ENCODE measurements at regions not wholly inside any gene's neighbourhood (a gene's known extent, or its start where the extent isn't known, plus 50 kb on each side); places are given as distances from the start of the nearest gene placed in this dataset.

DNA sequence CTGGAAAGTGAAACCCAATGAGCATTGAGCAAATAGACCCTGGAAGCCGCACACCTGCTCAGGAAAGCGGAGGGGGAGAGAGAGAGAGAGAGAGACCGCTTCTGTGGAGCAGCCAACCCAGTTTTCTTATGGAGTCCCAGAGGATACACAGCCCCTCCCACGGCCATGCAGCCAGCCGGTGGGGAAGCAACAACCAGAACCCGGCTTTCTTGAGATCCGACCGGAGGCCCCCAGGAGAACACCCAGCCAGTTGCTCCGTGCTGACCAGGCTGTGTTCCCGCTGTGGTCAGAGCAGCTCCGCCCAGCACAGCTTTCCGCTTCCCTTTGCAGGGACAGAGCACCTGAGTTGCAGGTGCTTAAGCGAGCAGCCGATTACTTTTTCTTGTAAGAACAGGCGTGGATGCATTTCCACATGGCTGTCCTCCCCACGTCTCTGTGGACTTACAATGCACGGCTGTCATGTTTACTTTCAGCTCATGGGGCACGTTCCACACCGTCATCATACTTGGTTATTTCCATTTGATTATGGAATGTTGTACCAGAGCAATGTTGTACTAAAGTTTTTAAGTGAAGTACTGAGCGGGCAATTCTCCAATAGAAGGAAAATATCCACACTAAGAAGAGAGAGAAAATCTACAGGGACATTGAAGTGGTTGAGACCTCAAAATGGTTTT, 381.9 kb downstream of the THBS2 start:
- no peaks in the 10 kb centered on the region for H3K9me3 ChIP-seq (ENCODE audit: control insufficient read depth, low read length, poor library complexity, severe bottlenecking)
- DNase-seq: no peak
- Mint-ChIP-seq H3K4me1 (peaks cover 7% of the 10 kb centered on the region), H3K27ac (no peak overlapping the region), H3K36me3 (ENCODE audit: low read depth) (peaks cover 2% of the 10 kb centered on the region), H3K27me3 (peaks cover 36% of the 10 kb centered on the region), H3K4me3 (no peak overlapping the region)
- no peak for ATAC-seq

DNA sequence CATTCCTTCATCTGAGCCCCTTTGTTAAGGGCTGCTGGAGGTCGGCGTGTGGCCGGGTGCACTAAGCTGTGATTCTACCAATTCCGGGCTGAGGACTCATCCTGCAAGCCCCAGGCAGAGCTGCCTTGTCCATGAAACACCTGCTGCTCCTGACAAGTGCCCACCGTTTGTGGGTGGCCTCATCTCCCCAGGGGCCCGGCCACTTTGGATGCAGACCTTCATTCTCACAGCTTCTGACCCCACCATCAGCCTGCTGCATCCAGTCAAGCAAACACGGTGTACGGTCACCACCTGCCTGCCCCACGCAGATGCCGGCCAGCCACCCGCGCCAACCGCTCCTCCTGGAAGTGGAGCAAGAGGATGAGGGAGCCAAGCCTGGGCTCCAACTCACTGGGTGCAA, 382.7 kb downstream of the THBS2 start:
- Mint-ChIP-seq H3K36me3 (ENCODE audit: low read depth) (peaks cover 2% of the 10 kb centered on the region), H3K4me1 (peaks cover 7% of the 10 kb centered on the region), H3K27me3 (peaks cover 36% of the 10 kb centered on the region), H3K27ac (no peak overlapping the region), H3K4me3 (no peak overlapping the region)
- H3K9me3 ChIP-seq (ENCODE audit: control insufficient read depth, low read length, poor library complexity, severe bottlenecking): no peaks in the 10 kb centered on the region
- no peak for ATAC-seq
- DNase-seq: no peak

DNA sequence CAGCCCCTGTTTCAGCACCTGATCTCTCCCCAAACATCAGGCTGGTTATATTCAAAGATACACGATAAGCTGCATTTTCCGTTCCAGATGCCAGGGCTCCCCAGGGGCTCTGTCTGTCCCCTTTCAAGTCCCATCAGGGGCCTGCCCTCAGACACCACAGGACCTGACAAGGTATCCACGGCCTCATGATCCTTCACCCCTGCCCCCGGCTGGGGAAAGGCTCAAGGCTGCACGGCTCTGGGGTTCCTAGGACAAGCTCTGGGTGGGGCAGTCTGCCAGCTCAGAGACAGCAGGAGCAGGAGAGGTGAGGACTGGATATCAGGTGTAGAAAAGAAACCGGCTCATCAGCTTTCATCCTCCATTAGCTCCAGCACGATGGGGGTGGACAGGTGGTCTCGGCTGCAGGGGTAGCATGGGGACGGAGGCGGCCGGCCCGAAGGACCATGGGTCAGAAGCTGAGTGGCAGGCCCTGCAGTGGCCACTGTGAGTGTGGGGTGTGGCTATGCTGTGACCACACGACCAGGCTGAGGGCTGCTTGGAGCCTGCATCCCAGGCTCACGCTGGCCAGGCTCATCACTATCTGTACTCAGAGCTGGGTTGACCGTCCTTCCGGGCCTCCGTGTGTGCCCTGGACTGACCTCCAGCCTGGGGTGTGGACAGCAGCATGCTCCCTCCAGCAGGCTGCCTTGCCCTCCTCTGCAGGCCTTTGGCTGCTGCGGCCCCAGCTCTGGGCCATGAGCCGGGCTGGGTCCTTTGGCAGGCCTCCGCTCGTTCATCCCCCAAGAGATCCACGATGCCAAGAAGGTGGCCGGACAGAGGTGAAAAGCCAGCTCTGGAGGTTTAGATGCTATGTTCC, 386.2 kb downstream of the THBS2 start:
- H3K27ac Mint-ChIP-seq: no peak overlapping the region

DNA sequence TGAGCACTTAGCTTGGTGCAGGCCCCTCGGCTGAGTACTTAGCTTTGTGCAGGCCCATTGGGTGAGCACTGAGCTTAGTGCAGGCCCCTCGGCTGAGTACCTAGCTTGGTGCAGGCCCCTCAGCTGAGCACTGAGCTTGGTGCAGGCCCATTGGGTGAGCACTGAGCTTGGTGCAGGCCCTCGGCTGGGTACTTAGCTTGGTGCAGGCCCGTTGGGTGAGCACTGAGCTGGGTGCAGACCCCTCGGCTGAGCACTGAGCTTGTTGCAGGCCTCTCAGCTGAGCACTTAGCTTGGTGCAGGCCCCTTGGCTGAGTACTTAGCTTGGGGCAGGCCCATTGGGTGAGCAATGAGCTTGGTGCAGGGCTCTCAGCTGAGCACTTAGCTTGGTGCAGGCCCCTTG, 387.1 kb downstream of the THBS2 start:
- H3K27me3 Mint-ChIP-seq: peaks cover 13% of the 10 kb centered on the region
- no peak for ATAC-seq
- peaks cover 6% of the 10 kb centered on the region for H3K4me1 Mint-ChIP-seq
- H3K4me3 Mint-ChIP-seq: no peak overlapping the region
- no peaks in the 10 kb centered on the region for H3K36me3 Mint-ChIP-seq (ENCODE audit: low read depth)
- no peaks in the 10 kb centered on the region for H3K9me3 ChIP-seq (ENCODE audit: control insufficient read depth, low read length, poor library complexity, severe bottlenecking)
- no peak overlapping the region for H3K27ac Mint-ChIP-seq
- no peak for DNase-seq

More for the DNA sequence above, 386.2 kb downstream of the THBS2 start:
- H3K4me3 Mint-ChIP-seq: no peak overlapping the region
- no peaks in the 10 kb centered on the region for H3K36me3 Mint-ChIP-seq (ENCODE audit: low read depth)
- no peak for DNase-seq
- peaks cover 6% of the 10 kb centered on the region for H3K4me1 Mint-ChIP-seq
- no peak for ATAC-seq
- H3K9me3 ChIP-seq (ENCODE audit: control insufficient read depth, low read length, poor library complexity, severe bottlenecking): no peaks in the 10 kb centered on the region
- peaks cover 17% of the 10 kb centered on the region for H3K27me3 Mint-ChIP-seq

DNA sequence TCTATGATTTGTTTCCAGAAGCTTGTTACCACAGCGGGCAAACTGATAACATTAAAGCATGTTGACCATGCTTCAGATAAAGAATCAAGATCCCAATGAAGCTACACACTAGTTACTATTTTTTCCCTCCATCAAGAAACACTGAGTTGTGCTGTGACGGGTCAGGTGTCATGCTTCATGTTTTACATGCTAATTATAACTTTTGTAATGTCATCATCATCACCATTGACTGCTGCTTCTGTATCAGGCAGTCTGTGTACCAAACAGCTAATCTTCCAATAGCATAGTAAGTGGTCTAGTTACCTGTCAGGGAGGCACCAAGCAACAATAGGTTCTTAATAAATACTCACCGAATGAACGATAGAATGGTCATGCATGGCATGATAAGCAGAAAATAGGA, 388.1 kb downstream of the THBS2 start:
- Mint-ChIP-seq H3K4me3 (no peak overlapping the region), H3K4me1 (peaks cover 3% of the 10 kb centered on the region), H3K36me3 (ENCODE audit: low read depth) (no peaks in the 10 kb centered on the region), H3K27me3 (peaks cover 9% of the 10 kb centered on the region), H3K27ac (no peak overlapping the region)
- H3K9me3 ChIP-seq (ENCODE audit: control insufficient read depth, low read length, poor library complexity, severe bottlenecking): no peaks in the 10 kb centered on the region
- no peak for DNase-seq
- no peak for ATAC-seq

DNA sequence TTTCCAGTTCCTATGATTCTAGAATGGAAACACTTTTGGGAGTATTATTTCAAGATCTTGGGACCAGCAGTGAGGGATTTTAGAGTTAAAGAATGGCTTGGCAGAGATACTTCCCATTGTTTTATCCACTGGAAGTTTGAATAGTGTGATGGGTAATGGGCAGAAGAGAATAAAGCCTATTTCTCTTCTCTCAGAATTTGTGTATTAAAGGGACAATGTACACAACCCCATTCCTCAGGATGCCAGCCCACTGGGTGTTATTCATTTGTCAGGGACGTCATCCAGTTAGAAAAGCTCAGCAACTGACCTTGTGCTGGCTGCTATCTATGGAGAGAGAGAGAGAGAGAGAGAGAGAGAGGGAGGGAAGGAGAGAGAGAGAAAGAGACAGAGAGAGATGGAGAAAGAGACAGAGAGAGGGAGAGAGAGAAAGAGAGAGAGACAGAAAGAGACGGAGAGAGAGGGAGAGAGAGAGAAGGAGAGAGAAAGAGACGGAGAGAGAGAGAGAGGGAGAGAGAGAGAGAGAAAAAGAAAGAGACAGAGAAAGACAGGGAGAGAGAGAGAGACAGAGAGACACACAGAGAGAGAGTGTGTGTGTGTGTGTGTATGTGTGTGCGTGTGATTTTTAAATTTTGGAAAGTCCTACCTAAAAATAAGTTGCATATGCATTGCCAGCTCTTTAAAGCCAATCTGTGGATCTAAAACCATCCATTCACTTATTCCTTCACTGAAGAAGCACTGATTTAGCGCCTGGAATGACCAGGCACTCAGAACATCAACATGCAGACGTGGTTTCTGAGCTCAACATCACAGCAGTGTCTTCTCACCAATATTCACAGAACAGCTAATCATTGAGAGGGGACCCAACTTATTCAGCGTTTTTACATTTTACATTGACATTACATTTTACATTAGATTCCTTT, 388.8 kb downstream of the THBS2 start:
- Mint-ChIP-seq H3K4me3 (no peak overlapping the region), H3K27ac (no peak overlapping the region), H3K27me3 (peaks cover 8% of the 10 kb centered on the region), H3K36me3 (ENCODE audit: low read depth) (no peaks in the 10 kb centered on the region), H3K4me1 (peaks cover 3% of the 10 kb centered on the region)
- no peak for DNase-seq
- H3K9me3 ChIP-seq (ENCODE audit: control insufficient read depth, low read length, poor library complexity, severe bottlenecking): no peaks in the 10 kb centered on the region
- ATAC-seq: no peak

DNA sequence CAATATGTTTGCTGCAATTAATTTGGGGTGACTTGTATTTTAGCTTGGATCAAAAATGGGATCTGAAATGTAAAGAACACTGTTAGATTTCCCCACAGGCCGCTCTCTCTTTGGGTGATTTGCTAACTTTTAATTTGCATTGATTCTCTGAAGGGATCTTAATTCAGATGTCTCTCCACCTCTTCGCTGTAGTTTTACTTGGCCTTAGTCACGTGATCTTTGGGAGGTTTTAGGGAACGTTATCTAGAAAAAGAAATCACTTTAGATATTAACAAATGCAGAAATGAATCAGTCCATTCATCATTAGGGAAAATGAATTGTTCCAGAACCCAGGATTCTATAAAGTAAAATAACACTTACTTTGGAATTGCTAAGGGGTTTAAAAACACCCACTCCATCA, 390.2 kb downstream of the THBS2 start:
- no peaks in the 10 kb centered on the region for H3K36me3 Mint-ChIP-seq (ENCODE audit: low read depth)
- H3K4me1 Mint-ChIP-seq: peaks cover 3% of the 10 kb centered on the region
- no peak for ATAC-seq
- no peak for DNase-seq
- no peak overlapping the region for H3K4me3 Mint-ChIP-seq
- no peak overlapping the region for H3K27ac Mint-ChIP-seq
- peaks cover 8% of the 10 kb centered on the region for H3K27me3 Mint-ChIP-seq
- no peaks in the 10 kb centered on the region for H3K9me3 ChIP-seq (ENCODE audit: control insufficient read depth, low read length, poor library complexity, severe bottlenecking)

DNA sequence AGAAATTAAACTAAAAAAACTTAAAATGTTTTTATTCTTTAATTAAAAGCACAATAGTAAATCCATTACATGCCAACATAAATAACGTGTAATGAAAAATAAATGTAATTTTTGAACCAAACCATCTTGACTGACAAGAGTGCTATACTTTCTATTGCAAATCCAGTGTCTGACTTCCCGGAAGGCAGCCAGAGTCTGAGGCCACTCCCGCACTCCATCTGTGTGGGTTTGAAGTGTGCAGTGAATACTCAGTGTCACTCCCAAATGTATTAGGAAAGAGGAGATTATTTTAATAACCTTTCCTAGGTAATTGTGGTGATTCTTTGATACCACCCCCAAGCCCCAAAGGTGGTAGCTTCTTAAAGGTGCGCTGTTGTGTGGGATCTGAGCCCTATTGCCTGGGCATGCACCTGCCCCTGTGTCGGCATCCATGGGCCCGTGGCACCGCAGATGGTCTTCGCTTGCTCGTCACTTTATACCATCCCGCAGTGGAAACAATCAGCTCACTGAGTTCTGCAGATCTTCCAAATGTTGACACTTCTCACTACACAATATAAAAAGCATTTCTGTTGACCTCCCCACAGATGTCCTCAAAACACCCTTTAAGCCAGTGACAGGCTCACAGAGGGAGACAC, 391.2 kb downstream of the THBS2 start:
- Mint-ChIP-seq H3K36me3 (ENCODE audit: low read depth) (no peaks in the 10 kb centered on the region), H3K4me1 (peaks cover 3% of the 10 kb centered on the region), H3K4me3 (no peak overlapping the region), H3K27me3 (peaks cover 8% of the 10 kb centered on the region), H3K27ac (no peak overlapping the region)
- ATAC-seq (no peak), DNase-seq (no peak)
- no peaks in the 10 kb centered on the region for H3K9me3 ChIP-seq (ENCODE audit: control insufficient read depth, low read length, poor library complexity, severe bottlenecking)

DNA sequence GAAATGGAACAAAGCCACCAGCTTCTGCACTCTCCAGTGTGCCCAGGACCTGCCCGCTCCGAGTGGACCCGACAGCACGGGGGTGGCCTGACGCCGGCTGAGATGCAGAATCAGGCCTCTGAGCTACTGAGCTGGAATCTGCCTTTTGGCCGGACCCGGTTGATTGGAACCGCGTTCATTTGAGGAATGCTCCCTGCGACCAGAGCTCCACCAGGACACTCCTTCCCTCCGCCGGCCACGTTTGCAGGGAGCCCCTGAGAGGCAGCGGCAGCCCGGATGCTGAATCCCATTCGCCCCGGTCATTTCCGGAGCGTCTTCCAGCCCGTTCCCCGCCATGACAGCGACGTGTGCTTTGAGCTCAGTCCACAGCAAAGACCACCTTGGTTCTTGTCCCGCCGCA, 392.7 kb downstream of the THBS2 start:
- H3K9me3 ChIP-seq (ENCODE audit: control insufficient read depth, low read length, poor library complexity, severe bottlenecking): no peaks in the 10 kb centered on the region
- ATAC-seq (no peak), DNase-seq (no peak)
- Mint-ChIP-seq H3K27ac (no peak overlapping the region), H3K36me3 (ENCODE audit: low read depth) (no peaks in the 10 kb centered on the region), H3K4me3 (no peak overlapping the region), H3K4me1 (peaks cover 3% of the 10 kb centered on the region), H3K27me3 (peaks cover 13% of the 10 kb centered on the region)

DNA sequence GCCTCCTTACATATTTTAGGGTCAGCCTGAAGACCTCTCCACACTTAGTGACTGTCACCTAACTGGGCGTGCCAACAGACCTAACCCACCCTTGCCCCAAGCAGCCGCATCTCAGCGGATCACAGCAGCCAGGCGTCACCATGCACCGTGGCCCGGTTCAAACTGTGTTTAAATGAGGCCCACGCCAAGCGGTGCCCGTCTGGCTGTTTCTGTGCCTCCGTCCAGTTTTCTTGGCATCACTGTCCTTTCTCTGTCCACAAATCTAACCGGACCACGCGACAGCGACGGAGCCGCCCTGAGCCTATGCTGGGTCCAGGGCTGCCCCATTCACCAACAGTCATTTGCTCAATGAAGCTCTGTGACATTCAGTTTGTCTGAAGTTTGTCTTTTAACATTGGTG, 393.3 kb downstream of the THBS2 start:
- H3K9me3 ChIP-seq (ENCODE audit: control insufficient read depth, low read length, poor library complexity, severe bottlenecking): no peaks in the 10 kb centered on the region
- H3K4me3 Mint-ChIP-seq: no peak overlapping the region
- H3K36me3 Mint-ChIP-seq (ENCODE audit: low read depth): no peaks in the 10 kb centered on the region
- H3K4me1 Mint-ChIP-seq: peaks cover 3% of the 10 kb centered on the region
- no peak overlapping the region for H3K27ac Mint-ChIP-seq
- ATAC-seq (no peak), DNase-seq (no peak)
- H3K27me3 Mint-ChIP-seq: peaks cover 13% of the 10 kb centered on the region

DNA sequence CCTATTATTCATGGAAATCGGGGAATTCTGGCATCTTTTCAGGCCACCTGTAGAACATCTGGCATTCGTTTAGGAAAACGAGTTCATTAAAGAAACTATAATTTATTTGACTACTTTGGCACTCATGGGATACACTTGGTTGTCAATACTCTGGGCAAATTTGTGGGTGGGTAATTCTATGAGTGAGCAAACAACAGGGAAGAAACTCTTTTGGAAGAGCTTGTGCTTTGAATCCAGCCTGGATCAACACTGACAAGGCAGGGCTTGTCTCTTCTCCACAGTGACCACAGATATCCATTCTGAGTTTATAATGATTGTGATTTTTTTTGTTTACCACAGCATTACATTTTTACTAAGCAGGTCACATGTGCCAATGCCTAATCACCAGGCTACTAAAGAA, 394.7 kb downstream of the THBS2 start:
- no peaks in the 10 kb centered on the region for H3K9me3 ChIP-seq (ENCODE audit: control insufficient read depth, low read length, poor library complexity, severe bottlenecking)
- peaks cover 13% of the 10 kb centered on the region for H3K27me3 Mint-ChIP-seq
- ATAC-seq (no peak), DNase-seq (no peak)
- no peaks in the 10 kb centered on the region for H3K36me3 Mint-ChIP-seq (ENCODE audit: low read depth)
- no peak overlapping the region for H3K4me3 Mint-ChIP-seq
- no peaks in the 10 kb centered on the region for H3K4me1 Mint-ChIP-seq
- no peak overlapping the region for H3K27ac Mint-ChIP-seq

DNA sequence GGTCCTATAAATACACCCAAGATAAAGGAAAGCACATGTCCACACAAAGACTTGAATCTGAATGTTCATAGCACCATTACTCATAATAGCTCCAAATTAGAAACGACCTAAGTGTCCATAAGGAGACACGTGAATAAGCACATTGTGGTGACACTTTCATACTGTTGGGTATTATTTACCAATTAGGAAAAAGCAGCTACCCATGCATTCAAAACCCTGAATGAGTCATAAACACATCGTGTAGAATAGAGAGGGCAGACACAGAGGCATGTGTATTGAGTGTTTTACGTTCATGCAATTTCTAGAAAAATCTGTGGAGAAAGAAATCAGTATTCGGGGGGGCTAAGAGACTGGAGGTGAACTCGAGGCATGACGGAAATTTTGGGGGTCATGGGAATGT, 396.7 kb downstream of the THBS2 start:
- H3K36me3 Mint-ChIP-seq (ENCODE audit: low read depth): peaks cover 3% of the 10 kb centered on the region
- H3K4me3 Mint-ChIP-seq: no peak overlapping the region
- no peak overlapping the region for H3K27ac Mint-ChIP-seq
- H3K9me3 ChIP-seq (ENCODE audit: control insufficient read depth, low read length, poor library complexity, severe bottlenecking): no peaks in the 10 kb centered on the region
- DNase-seq (no peak), ATAC-seq (no peak)
- no peaks in the 10 kb centered on the region for H3K4me1 Mint-ChIP-seq
- peaks cover 13% of the 10 kb centered on the region for H3K27me3 Mint-ChIP-seq

Measured in T-helper 17 cell (primary cell).